GM06990 (cell line): ENCODE measurements at regions not wholly inside any gene's neighbourhood (a gene's known extent, or its start where the extent isn't known, plus 50 kb on each side); places are given as distances from the start of the nearest gene placed in this dataset.

Experiments
- DNase-seq: peaks from one replicate; pipeline ENCODE4 v3.0.0-alpha.2; 2011; ENCODE audit not compliant: insufficient read length; ENCODE audit errors: extremely low read depth
- H3K27me3 ChIP-seq: replicated peaks from 2 replicates; pipeline ENCODE4 v1.6.0; 2011; ENCODE audit warnings: low read length; ENCODE audit not compliant: control insufficient read depth, insufficient read depth
- H3K36me3 ChIP-seq: 2 replicates; pipeline ENCODE4 v1.5.1; 2011; ENCODE audit warnings: low read length; ENCODE audit not compliant: control insufficient read depth, insufficient read depth
- H3K4me3 ChIP-seq: replicated peaks from 2 replicates; pipeline ENCODE4 v1.5.1; 2011; ENCODE audit warnings: low read depth, mild to moderate bottlenecking, control low read depth, low read length
- TF ChIP-seq, protein P1 (sequence below): IDR thresholded peaks from 2 replicates; pipeline ENCODE4 v1.5.1; 2011; ENCODE audit warnings: low read length, control low read depth, mild to moderate bottlenecking, inconsistent platforms; ENCODE audit not compliant: insufficient read depth, poor library complexity, severe bottlenecking

DNA sequence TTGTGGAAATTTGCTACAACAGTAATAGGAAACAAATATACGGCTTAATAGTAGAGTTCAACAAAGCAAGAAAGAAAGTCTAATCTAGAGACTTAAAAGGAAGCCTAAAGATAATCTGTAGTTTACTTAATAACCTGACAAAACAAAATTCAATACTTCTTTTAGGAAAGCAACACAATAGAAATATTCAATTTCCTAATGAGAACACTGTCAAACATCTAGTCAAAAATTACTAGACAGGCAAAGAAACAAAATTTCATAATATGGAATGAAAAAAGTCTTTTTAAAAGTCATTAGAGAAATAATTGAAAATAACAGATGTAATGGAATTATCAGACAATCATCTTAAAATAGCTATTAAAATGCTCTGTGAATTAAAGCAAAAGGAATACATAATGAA lies 692.5 kb upstream of the ADAMTS16 start:
- no peak overlapping the region for H3K4me3 ChIP-seq
- H3K36me3 ChIP-seq: no peaks in the 10 kb centered on the region
- TF ChIP-seq, protein P1, sequence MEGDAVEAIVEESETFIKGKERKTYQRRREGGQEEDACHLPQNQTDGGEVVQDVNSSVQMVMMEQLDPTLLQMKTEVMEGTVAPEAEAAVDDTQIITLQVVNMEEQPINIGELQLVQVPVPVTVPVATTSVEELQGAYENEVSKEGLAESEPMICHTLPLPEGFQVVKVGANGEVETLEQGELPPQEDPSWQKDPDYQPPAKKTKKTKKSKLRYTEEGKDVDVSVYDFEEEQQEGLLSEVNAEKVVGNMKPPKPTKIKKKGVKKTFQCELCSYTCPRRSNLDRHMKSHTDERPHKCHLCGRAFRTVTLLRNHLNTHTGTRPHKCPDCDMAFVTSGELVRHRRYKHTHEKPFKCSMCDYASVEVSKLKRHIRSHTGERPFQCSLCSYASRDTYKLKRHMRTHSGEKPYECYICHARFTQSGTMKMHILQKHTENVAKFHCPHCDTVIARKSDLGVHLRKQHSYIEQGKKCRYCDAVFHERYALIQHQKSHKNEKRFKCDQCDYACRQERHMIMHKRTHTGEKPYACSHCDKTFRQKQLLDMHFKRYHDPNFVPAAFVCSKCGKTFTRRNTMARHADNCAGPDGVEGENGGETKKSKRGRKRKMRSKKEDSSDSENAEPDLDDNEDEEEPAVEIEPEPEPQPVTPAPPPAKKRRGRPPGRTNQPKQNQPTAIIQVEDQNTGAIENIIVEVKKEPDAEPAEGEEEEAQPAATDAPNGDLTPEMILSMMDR: no peak
- DNase-seq: no peak
- H3K27me3 ChIP-seq: no peaks in the 10 kb centered on the region

DNA sequence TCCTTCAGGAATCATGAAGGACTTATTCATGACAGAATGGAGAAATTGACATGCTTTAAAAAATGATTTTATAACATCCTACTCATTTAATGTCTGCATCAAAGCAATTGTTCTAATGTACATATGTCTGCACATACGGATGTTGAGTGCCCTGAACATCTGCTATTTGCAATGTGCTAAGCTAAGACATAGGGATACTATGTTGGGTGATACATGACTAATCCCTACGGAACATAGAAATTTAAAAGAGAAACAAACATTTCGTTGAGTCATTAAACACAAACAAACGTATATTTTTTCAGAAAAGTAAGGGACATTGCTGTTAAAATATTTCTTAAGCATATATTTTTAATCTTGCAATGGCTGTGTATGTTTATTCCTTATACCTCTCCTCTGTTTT lies 686.5 kb upstream of the ADAMTS16 start:
- Histone ChIP-seq H3K27me3 (no peaks in the 10 kb centered on the region), H3K4me3 (no peak overlapping the region), H3K36me3 (no peaks in the 10 kb centered on the region)
- TF ChIP-seq, protein P1: no peak
- no peak for DNase-seq

DNA sequence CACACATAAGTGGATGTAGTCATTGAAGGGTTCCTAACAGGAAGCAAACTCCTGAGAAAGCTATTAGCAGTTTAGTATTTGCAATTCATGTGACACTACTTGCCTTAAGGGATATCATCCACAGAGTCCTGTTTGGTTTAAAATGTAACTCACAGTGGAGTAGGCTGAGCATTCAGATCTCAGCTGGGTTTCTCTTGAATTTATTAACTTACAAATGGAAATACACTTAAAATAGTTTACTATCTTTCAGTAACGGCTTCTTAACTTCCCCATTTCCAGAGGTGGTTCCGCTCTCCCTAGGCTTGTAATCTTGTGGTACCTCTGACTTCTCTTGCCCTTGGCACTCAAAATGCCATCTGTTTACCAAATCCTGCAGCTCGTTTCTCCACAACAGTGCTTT lies 660.7 kb upstream of the ADAMTS16 start:
- Histone ChIP-seq H3K4me3 (no peak overlapping the region), H3K36me3 (no peaks in the 10 kb centered on the region), H3K27me3 (no peaks in the 10 kb centered on the region)
- no peak for DNase-seq
- TF ChIP-seq, protein P1: no peak

DNA sequence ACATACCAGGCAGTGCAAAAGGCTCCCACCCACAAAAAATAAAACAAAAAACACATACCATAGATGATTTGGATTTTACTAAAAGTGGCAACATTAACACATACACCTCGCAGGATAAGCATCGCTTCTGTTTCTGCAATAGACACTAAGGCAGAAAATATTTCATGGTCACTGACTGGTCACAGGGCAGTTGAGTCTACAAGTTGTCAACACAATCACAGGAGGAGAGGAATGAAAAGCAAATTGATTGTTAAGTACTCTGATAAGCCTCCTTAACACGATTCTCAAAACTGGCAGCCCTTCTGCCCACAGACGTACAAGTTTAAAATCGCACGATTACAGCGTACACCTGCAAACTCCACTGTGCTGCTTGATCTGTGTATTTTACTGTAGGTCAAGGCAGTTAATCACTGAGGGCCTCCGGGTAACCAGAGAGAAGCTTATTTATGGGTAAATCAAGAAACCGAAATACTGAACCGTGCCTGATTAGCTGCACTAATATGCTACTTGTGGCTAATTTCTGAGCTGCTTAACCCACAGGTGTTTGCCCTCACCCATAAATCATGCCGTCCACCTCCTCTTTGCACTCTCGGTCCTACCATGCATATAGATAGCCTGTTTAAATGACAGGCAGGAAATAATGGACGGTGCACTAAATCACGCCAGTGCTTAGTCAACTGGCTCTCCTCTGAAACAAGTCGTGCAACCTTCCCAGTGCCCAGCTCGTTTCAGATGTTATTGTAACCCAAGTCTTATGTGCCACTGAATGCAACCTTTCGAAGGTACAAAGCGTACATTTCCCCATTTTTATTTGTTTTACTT lies 659.4 kb upstream of the ADAMTS16 start:
- H3K4me3 ChIP-seq: no peak overlapping the region
- TF ChIP-seq, protein P1: no peak
- H3K36me3 ChIP-seq: no peaks in the 10 kb centered on the region
- H3K27me3 ChIP-seq: no peaks in the 10 kb centered on the region
- no peak for DNase-seq

DNA sequence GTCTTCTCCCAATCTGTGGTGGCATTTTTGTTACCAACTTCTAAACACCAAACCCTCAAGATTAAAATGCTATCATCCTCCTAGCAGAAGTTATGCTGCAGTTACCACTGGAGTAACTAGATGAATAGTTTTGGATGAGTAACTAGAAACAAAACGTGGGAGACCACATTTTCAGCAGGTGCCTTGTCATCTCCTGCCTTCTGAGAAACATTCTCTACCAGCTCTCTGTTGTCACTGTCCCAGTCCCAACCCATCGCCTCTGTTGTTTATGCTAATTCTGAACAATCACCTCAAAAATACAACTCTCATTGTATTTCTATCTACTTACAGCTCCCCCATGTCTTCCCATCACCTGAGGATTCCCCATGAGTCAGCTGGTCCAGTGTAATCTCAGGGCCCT lies 652.5 kb upstream of the ADAMTS16 start:
- no peaks in the 10 kb centered on the region for H3K27me3 ChIP-seq
- no peak overlapping the region for H3K4me3 ChIP-seq

More for the DNA sequence above, 652.5 kb upstream of the ADAMTS16 start:
- no peak for DNase-seq
- TF ChIP-seq, protein P1: no peak
- no peaks in the 10 kb centered on the region for H3K36me3 ChIP-seq
